IPS DF 19.7 (cell line): ENCODE measurements at regions not wholly inside any gene's neighbourhood (a gene's known extent, or its start where the extent isn't known, plus 50 kb on each side); places are given as distances from the start of the nearest gene placed in this dataset.

Source experiments
- DNase-seq: peaks from one replicate; pipeline ENCODE4 v3.0.0-alpha.2; 2013; ENCODE audit warnings: low read depth, low spot score

DNA sequence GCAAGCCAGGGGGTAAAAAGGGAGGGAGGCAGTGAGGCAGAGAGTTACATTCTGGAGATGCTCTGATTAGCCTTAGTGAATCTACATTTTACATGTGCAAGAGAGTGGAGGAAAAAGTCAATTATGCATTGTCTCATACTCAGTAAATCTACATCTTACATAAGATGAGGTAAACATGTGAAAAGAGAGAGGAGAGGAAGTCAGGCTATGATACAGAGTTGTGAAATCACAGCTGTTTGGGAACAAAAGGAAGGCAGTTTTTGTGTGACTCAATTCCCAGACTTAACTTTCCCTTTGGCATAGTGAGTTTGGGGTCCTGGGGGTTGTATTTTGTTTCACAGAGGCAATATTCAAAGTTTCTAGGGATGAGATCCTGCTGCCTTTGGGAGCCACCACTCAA is 67.8 kb downstream of the GP2 start:
- no peak for DNase-seq

DNA sequence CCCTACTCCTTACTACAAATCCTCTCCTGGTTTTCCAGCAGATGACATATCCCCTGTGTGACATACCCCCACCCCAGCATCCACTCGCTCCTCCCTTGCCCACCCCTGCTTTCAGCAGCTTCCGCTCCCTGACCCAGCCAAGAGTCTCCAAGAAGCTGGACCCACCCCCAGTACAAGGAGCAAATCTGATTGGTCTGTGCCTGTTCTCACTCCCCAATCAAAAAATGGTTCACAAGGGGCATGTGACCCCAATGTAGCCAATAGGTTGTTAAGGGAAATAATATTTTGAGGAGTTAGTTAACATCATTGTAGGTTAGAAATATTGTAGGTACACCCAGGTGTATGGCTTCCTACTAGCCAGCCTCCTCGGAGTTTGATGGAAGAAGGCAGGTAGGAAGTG is 70.1 kb downstream of the GP2 start:
- DNase-seq: no peak

DNA sequence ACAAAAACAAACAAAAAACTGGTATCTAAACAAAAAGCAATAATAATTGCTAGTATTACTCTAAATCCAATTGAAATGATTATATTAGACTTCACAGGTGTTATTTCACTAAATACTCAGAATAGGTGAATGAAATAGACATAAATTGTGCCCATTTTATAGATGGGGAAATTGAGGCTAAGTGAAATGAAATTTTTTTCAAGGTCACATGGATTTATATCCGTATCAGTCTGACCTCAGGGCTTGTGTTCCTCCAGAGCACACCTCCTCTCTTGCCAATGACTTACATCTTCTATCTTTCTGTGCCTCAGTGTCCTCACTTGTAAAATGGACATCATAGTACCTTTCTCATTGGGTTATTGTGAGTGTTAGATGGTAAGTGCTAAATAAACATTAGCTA is 72.3 kb downstream of the GP2 start:
- DNase-seq: no peak

DNA sequence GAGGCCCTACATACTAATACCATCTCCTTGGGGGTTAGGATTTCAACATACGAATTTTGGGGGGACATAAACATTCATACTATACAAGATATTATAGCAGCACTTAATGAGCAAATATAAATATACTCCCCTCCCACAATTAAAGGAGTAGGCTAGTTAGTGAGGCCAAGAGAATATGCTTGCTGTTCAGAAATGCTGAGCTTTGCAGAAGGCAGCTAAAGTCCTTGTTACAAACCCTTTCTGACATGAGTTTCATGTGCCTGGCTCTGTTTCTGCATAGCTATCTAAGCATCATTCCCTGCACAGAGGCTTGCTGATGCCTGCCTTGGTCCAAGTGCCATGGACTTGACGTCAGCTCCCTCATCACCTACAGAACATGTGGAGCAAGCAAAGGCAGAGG is 73.5 kb downstream of the GP2 start:
- no peak for DNase-seq

DNA sequence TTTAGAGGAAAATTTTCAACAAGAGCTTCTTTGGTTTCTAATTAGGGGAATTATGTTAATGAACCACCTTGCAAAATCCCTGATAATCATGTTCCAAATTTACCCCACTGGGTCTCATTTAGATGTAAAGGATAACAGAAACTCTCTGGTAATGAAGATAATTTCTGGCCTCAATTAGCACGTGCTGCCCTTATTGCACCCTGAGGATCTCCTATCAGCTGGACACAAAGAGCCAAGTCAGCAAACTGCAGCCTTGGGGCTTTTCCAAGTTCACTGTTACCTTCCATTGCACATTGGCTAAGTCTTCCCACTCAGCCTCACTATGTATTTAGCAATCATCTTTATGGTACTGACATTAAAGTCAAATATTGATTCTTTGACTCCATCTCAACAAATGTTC is 78.1 kb downstream of the GP2 start:
- no peak for DNase-seq

DNA sequence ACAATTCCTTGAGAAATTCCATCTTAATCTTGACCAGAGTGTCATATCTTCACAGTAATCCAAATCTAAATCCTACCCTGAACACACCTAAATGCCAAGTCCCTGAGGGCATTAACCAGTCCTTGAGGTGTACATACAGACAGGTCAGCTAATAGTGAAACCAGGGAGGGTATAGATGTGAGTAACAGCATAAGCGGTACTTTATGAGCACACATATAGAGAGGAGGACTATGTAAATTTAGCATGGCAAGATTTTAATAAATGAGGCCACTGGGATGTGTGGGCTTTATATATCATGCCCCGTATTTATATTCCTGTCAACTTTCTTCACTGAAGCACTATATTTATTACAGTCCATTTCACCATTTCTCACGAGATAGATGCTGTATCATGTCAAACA is 80.2 kb downstream of the GP2 start:
- DNase-seq: no peak

DNA sequence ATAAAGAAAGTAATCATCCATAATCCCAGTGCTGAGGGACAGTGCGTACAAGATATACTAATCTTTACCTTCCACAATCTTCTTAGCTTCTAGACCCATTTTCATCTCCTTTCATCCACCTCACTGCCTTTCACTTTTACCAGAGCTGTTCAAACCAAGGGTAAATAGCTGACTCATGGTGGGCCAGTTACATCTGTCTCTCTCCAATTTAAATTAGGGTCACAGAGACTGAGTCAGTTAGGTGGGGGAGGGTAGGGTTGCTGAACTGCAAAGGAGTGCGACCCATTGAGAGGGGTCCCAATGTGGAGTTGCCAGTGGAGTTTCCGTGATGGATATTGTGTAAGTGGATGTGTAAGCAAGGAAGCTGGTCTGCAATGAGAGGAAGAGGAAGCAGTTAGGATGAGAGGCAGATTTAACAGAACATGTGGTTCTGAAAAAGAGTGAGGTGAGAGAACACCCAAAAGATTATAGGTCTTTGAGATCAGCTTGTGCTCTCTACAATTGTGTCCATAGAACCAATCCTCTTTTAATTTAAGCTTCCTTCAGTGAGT is 83.5 kb downstream of the GP2 start:
- no peak for DNase-seq

DNA sequence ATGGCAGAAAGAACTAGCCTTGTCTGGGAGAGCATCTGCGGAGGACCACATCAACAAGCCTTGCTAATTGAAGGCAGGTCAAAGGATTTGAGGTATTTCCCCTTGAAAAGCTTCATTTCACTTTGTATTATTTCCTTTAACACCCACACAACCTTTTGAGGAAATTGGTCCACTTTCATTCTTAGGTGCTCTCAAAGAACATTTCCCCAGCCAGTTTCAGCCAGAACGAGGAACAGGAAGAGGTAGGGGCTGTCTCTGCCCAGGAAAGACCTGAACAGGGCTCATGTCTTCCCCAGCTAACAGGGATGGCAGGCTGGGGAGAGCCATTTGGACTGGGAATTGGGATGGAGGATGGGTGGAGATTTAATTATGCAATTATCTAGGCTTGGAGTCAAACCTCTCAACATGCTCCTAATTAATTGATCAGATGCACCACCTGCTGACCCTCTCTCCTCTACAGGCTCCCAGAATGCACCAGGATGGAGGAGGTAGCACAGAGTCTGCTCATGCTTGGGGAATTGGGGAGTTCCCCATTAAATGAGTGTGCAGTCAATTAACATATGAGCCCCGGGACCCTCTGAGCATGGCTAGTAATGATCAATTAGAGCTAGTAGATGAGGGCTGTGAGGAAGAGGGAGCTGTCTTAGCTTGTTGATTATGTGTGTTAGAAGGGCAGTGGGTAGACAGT is 84.6 kb downstream of the GP2 start:
- DNase-seq: no peak

DNA sequence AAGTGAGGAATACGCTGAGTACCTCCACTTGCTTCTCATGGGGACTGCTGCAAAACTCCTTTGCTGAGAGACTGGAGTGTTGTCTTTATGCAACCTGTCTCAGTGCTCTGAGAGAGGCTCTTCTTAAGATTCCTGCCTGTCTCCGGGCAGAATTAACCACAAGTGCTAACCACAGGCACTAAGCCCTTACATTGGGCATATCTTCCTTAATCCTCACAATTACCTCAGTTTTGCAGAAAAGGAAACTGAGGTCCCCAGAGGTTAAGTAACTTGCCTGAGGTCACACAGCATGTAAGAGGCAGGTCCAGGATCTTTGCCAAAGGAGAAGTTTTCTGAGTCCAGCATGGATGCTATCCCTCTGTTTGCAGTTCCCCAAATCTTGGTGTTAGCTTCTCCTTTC is 86.0 kb downstream of the GP2 start:
- DNase-seq: no peak

DNA sequence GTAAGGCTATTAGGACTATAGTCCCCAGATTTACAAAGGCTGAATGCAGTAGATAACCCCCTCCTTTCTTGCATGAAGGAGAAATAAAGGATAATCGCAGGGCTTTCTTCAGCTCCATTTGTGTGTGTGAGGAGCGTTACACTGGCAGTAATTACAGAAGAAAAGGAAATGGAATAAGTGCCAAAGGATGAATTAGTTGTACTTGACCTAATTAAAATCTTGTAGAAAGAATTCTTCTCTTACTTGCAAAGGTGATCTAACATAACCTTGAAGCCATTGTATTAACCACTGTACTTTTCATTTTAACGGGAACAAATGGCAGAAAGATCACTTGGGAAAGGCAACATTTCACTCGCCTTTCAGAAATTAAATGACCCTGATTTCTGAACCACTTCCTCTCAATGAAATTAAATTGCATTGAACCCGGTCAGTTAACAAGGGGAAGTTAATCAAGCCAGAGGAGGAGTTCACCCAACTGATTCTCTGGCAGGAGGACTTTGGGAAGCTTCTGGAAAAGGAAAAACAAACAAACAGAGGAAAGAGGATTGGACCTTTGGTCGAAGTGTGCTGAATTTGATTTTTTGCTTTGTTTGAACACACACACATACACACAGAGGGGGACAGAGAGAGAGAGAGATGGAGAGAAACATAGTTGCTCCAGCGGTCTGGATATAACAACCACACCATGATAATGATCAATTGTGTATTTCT is 90.6 kb downstream of the GP2 start:
- no peak for DNase-seq

DNA sequence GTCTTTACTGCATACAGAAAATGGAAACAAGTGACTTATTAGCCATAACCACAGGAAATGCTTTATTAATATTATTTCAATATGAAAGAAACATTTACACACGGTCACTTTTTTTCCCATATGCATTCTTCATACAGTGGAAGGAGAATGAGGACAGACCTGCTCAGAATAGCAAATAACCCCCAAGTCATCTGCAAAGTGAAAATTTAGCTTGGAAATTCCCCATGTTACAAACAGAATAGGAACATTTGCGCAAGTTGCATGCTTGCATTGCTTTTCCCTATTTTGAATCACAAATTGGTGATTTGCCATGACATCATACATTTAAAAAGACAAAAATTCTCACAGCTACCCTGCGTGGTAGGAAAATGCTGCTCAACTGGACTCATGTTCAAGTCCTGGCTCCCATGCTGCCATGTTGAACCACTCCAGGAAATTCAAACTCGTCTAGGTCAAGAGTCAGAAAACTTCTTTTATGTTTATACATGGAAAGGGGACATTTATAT is 102.0 kb downstream of the GP2 start:
- DNase-seq: no peak

DNA sequence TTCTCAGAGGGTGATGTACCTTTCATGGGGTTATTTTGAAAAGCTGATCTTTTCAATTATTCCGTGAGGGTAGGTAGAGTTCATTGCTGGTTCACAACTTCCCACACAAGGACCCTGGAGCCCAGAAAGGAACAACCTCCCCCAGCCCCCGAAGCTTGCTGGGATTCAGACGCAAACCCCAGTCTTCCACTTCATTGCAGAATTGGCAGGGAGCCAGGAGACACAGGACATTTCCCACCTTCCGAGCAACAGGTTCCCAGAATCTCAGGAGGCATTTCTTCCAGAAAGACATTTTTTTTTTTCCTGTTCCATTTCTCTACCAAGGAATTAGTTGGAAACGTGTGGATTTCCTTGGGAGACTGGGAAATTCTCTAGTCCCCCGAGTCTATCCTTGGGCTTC is 106.1 kb downstream of the GP2 start:
- no peak for DNase-seq

DNA sequence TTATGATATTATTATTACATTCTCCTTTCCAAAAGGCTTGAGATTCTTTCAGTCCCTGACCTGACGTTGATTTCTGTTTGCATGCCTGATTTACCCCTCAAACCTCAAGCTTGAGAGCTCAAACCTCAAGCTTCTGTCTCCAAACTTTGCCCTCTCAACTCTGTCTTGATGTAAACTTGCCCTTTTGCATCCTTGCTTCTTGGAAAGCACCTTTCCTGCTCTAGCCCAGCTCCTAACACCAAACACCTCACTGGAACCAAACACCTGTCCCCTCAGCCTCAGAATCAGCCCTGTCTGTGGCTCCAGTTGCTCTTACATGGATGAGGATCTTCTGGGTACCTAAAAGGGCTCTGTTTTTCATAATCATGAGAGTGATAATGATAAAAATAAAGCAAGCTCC is 109.2 kb downstream of the GP2 start:
- DNase-seq: no peak

DNA sequence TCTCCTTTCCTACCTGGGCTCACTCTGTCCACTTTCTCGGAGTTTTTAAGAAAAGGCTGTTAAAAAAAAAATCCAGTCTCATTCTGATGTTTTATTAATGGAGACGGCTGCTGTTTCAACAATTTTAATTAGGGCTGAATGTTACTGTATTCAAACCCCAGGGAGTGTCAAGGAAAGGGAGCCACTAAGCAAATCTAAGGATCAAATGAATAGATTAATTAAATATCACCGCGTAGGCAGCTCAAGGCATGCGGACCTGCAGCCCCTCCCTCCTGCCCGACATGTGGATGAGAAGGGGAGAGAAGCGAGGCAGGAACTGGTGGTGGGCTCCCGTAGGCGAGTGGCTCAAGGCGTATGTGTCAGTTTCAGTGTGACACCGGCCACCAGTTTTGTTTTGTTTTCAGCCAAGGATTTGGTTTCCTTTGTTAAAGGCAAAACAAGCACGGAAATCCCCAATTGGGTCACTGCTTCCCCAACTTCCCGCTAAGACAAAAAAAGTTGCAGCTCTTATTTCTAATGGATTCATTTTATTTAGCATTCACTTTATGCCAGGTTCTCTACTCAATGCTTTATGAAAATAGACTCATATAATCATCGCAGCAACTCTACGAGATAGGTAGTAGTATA is 110.6 kb downstream of the GP2 start:
- DNase-seq: no peak

DNA sequence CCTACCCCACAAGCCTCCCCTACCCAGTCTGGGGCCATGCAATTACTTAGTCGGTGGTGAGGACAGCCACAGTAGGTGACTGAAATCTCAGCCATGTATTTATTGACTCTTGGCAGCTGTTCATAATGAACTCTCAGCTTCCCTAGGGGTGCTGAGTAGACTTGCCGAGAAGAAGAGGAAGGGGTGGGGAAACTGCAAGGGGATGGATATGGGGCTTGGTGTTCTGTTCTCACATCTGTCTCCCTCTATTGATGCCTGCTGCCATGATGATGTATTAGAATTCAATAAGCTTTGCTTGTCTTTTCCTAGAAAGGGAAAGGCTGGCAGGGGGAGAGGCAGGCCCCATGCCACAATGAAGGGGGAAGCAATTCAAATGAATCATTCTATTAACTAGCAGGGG is 112.9 kb downstream of the GP2 start:
- no peak for DNase-seq

DNA sequence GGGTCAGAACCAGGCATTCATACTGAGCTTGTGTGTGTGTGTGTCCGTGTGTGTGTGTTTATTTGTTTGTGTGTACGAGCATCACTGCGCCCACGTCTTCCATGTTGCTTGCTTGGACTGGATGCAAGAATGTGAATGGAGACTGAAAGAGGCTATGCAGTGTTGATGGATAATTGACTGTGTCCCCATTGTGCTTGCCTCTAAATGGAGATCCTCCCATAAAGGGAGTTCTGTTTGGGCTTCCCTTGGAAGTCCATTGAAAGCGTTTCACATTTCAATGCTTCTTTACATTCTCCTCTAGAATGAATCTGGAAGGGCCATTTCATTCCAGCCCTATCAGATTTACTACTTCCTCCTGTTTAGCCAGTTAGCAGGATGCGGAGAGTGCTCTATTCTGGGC is 124.0 kb downstream of the GP2 start:
- DNase-seq: no peak

DNA sequence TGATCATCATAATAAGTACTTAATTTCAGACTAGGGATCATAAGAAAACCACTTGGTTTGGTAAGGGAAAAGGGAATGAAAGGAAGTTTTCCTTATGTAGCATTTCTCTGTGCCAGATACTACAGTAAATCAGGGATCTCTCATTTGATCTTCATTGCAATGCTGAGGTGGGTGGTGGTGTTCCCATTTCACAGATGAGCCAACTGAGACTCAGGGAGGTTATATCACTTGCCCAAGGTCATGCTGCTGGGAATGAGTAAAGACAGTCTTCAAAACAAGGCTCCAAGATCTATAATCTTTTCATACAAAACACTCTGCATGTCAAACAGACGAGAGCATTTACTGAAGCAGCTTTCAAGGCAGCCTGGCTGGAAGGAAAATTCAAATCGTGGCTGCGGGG is 124.6 kb downstream of the GP2 start:
- DNase-seq: no peak

DNA sequence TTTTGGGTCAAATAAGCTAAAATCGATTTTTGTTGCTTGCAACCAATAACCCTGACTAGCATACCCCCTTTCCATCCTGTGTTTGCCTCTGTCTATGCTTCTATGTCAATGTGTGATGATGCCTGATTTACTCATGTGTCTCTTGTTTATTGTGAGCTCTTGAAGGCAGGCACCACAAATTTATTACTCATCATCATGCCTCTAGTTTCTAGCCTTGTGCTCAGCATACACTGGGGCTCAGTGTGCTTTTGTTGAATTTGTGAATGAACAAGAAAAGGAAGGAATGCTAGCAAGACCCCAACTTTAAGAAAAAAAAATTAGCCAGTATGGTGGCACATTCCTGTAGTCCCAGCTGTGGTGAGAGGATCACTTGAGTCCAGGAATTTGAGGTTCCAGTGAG is 119.1 kb upstream of the GPR139 start:
- no peak for DNase-seq

DNA sequence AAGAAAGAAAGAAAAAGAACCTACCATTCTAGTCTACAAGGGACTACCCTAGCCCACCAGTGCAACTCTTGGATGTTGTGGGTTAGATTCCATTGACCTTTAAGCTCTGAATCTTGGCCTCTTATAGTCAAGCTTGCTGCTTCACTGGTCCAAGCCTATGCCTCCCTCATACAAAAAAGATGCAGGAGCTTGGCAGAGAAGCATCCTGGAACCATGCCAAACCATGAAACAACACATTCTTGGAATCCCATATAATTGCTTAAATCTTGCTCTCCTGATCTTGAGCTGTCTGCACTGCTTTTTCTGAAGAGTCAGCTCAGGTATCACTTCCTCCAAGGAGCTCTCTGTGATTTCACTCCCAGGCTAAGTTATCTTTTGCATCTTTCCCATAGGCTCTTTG is 117.9 kb upstream of the GPR139 start:
- no peak for DNase-seq

DNA sequence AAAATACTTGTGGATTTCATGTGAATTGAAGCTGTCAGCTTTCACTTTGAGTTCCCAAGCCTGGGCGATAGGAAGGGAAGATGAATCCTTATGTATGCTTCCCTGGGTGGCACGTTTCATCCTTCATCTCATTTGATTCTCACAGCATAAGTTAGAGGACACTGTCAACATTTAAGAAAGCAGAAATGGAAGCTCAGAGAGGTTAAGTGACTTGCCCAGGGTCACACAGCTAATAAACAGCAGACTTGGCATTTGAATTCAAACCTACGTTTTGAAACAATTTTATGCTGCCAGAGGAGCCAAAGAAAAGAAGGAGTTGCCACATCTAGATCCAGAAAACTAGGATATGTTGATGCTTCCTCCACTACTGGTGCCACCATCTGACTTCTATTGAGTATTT is 108.3 kb upstream of the GPR139 start:
- DNase-seq: no peak

DNA sequence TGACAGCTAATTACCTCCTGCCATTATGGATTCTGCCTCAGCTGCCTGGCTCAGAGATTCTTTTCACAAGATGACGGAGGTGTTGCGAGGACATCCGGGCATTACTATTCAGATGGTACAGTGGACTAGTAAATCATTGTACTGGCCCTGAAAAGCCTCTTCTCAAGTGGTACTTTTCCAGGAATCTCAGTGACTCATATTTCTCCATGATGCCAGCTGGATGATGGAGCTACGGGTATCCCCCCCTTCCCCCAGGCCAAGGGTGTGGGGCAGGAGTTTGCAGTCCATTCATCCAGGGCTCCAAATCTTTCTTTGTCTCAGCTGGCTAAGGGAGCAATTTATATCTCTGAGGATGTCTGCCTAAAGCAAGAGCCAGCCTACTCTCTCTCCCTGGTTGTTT is 107.7 kb upstream of the GPR139 start:
- DNase-seq: no peak

DNA sequence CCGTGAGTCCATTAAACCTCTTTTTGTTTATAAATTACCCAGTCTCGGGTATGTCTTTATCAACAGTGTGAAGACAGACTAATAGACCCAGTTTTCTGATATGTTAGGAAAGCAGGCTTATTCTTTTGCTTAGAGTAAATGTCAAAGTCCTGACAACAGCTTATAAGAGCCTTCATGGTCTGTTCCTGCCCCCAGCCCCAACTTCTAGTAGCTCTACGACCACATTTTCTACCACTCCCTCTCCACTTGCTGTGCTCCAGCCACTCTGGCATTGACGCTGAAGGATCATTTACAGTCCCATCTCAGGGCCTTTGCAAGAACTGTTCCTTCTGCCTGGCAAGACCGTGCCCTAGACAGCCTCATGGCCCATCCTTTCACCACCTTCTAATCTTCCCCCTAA is 104.6 kb upstream of the GPR139 start:
- DNase-seq: no peak

DNA sequence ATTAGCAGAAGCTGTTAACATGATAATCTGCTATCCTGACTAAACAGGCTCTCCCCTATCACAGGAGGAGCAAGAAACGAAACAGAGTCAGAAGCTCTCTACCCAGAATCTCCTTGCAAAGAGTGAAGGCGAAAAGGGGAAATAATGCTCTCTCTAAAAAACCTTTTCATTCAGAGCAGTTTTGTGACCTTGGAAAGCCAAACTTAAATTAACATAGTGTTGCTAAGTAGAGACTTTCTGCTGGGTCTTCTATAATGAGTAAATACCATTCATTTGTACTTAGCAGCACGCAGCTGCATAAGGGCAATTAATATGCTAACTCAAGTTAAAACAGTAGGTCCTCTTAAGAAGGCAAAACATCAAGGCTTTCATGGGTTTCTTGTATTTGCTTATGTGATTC is 101.7 kb upstream of the GPR139 start:
- peak; percentile 33 for DNase-seq
